Stimulated activated naive CD8-positive, alpha-beta T cell treated with anti-CD3 and anti-CD28 coated beads, Interleukin-15, Interleukin-2, amounts not matched to agents 100 U/mL and 50 U/mL, for 24 hours (primary cell): ENCODE measurements at regions not wholly inside any gene's neighbourhood (a gene's known extent, or its start where the extent isn't known, plus 50 kb on each side); places are given as distances from the start of the nearest gene placed in this dataset.
"Not testable (repeated sequence)": the region's sequence is repeated elsewhere in the genome, so short reads cannot be mapped to it uniquely, and the experiment has no call there.

Source experiments
- ATAC-seq: fragments of 150-1000 bp; cut with Tn5 transposase; one replicate; pipeline ENCODE4 v1.10.0; 2021
- DNase-seq: peaks from one replicate; pipeline ENCODE4 v3.0.0; 2021

DNA sequence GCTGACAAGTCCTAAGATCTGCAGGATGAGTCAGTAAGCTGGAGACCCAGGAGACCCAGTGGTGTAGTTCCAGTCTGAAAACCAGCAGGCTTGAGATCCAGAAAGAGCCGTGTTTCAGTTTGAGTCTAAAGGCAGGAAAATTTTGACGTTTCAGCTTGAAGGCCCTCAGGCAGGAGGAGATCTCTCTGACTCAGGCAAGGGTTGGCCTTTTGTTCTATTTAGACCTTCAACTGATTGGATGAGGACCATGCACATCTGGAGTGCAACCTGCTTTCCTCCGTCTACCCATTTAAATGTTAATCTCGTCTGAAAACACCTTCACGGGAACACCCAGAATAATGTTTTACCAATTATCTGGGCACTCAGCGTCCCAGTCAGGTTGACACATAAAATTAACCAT, 69.5 kb downstream of the NPIPA7 start:
- not testable (repeated sequence) for DNase-seq, ATAC-seq

DNA sequence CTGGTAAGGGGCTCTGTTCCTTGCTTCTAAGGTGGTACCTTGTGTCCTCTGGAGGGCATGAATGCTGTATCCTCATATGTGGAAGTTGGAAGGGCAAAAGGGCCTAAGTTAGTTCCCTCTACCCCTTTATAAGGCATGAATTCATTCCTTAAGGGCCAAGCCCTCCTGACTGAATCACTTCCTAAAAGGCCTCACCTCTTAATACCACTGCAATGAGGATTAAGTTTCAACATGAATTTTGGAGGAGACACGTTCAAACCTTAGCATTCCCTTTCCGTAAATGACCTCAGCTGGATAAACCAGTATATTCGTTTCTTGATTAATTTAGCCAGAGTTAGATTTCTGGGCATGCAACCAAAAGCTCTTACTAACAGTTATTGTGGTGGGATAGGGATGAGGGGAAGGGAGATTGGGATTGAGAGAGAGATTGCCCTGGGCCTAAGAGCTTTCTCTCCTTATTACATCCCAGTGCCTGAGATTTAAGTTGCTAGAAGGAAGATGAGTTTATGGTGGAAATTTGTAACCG, 70.8 kb downstream of the NPIPA7 start:
- not testable (repeated sequence) for ATAC-seq, DNase-seq

DNA sequence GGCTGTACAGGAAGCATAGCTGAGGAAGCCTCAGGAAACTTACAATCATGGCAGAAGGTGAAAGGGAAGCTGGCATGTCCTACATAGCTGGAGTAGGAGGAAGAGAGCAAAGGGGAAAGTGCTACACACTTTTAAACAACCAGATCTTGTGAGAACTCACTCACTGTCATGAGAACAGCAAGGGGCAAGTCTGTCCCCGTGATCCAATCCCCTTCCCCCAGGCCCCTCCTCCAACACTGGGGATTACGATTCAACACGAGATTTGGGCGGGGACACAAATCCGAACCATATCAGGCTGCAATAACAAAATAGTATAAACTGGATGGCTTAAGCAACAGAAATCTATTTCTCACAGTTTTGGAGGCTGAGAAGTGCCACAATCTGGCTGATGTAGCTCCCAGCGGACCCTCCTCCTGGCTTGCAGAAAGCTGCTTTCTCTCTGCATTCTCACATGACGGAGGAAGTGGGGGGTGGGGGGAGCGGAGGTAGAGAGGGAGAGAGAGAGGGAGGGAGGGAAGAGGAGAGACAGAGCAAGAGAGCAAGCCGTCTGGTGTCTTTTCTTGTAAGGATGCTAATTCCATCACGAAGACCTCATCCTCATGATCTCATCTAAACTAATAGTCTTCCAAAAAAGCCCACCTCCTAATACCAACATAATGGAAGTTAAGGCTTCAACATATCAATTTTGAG, 72.9 kb downstream of the NPIPA7 start:
- ATAC-seq, DNase-seq: not testable (repeated sequence)

DNA sequence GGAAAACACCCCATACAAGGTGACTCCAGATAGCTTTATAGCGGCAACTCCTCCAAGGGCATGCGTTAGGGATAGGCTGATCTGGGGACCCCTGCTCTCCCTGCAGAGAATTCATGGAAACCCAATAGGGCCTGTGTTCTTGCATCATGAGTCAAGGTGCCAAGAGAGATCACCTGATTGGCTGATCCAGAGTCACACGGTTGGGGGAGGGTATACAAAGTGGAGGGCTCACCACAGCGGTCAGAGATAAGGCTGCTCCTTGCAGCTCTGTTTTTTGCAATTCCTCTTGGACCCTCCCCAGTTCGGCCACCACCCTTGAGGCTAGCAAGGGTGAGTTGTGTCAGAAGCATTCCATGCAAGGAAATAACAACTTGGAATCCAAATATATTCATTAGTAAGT, 79.6 kb downstream of the NPIPA7 start:
- DNase-seq, ATAC-seq: not testable (repeated sequence)

DNA sequence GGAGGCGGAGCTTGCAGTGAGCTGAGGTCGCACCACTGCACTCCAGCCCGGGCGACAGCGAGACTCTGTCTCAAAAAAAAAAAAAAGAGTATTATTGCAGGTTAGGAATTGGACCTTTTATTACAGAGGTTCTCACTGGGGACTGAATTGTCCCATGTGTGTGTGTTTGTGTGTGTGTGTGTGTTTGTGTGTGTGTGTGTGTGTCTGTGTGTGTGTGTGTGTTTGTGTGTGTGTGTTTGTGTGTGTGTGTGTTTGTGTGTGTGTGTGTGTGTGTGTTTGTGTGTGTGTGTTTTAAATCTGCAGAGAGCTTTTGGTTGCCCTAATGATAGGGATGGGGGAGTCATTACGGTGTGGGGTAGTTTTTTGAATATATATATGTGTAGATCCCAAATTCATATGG, 84.9 kb downstream of the NPIPA7 start:
- not testable (repeated sequence) for DNase-seq, ATAC-seq

DNA sequence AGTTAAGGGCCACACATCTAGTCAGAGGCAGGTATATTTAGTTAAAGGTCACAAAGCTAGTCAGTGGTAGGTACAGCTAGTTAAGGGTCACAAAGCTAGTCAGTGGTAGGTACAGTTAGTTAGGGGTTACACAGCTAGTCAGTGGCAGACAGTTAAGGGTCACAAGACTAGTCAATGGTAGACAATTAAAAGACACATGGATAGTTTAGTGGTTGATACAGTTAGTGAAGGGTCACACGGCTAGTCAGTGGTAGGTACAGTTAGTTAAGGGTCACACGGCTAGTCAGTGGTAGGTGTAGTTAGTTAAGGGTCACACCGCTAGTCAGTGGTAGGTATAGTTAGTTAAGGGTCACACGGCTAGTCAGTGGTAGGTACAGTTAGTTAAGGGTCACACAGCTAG, 110.0 kb downstream of the NPIPA7 start:
- not testable (repeated sequence) for ATAC-seq, DNase-seq

DNA sequence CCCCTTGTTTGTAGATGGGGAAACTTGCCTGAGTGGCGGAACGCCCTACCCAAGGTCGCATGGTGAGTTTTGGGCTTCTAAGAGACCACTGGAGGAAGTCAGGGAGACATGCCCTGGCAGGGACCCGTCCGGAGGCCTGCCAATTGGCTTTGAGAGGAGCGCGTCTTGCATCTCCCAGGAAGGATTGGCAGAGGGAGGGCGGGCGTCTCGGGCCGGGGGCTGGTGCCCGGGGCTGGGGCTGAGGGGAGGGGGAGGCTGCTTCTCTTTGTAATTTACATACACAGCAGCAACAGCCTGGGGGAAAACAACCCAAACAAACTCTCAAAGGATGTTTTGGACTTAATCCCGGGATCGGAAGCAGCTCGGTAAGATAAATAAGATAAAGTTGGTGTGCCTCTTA, 110.5 kb downstream of the NPIPA7 start:
- ATAC-seq, DNase-seq: not testable (repeated sequence)

DNA sequence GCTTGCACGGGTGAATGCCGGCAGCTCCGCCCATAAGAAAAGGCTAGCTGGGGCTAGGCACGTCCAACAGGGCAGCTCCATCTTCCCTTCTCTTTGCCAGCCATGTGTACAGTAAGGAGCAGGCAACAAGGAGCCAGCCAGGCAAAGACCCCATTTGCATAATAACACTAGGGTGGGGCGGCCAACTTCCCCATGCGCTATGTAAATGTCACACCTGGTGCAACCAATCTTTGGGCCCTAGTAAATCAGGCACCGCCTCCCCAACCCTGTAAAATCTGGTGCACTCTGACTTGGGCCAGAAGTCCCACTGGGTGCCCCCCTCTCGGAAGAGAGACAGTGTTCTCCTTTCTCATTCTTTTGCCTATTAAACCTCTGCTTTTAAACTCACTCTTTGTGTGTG, 115.2 kb downstream of the NPIPA7 start:
- not testable (repeated sequence) for ATAC-seq, DNase-seq

DNA sequence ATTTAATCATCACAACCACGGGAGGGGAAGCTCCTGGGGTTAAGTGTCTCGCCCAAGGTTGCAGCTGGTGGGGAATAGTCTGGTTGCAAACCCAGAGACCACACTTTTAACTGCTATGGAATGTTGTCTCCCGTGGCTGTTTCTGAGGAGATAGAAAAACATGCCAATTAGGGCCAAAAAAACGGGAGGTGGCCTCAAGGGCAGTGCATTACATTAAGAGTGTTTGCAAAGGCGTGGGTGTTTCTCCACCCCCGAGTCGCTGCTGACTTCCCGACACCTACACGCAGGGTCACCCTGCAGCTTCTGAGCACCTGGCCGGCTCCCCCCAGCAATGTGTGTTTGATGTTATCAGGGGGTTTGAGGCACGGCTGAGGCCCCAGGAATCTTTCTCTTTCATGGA, 116.1 kb downstream of the NPIPA7 start:
- not testable (repeated sequence) for DNase-seq, ATAC-seq

DNA sequence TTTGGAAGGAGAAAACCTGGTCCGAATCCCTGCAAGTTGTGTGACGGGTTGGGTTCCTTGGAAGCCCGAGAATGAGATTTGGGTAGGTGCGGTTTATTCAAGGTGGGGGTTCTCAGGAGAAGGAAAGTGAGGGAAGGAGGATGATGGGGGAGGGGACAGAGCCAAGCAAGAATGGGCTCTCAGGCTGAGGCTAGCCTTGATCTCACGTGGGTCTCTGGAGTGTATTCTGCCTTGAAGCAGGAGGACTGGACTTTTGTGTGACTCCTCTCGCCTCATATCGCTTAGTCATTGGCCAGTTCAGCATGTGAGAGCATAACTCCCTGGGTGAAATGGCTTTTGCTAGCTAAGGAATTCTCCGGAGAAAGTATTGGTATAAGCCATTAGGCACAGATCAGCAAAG, 120.9 kb downstream of the NPIPA7 start:
- DNase-seq, ATAC-seq: not testable (repeated sequence)

DNA sequence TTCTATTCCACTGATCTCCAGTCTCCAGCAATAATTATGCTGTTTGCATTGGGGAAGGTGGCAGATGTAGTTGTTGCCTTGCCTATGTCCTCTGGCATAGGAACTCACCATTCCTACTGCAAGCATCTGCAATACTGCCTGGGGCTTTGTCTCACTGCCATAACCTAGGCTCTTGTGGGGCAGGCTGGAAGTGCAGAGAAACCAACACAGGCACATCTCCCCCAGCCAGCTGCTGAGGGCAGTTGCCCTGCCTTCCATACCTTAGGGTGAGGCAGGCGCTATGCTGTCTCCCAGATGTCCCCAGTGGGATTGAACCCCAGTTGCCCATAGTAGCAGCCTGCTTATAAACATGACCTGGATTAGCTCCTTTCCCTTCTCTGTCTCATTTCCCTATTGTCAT, 128.1 kb downstream of the NPIPA7 start:
- DNase-seq, ATAC-seq: not testable (repeated sequence)

DNA sequence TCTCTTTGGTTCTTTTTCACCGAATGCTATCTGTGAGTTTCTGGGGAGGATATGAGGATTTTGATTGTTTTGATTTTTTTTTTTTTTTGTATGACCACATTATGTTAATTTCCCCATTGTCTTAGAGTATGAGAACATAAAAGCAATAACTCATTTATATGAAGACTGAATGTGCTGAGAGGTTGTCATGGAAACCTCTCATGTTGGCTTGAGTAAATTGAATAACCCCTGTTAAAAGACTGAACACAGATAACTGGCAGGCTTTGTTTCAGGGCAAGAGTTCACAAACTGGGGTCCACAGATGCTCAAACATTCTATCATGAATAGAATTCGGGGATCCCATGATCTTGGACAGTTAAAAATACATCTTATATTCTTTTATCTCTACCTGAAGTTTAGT, 129.4 kb downstream of the NPIPA7 start:
- not testable (repeated sequence) for DNase-seq, ATAC-seq

DNA sequence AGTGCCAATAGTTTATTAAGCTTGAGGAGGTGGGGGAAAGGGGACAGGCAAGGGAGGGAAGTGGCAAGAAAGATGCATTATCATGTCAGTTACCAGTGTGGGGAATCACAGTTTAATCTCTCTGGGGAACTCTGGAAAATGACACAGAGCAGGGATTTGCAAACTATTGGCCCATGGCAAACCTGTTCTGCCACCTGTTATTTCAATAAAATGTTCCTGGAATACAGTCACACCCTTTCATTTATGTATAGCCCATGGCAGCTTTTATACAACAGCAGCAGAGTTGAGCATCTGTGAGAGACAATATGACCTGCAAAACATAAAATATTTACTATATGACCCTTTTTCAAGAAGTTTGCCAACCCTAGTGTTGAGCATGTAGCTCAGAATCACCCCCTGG, 140.5 kb downstream of the NPIPA7 start:
- DNase-seq, ATAC-seq: not testable (repeated sequence)

DNA sequence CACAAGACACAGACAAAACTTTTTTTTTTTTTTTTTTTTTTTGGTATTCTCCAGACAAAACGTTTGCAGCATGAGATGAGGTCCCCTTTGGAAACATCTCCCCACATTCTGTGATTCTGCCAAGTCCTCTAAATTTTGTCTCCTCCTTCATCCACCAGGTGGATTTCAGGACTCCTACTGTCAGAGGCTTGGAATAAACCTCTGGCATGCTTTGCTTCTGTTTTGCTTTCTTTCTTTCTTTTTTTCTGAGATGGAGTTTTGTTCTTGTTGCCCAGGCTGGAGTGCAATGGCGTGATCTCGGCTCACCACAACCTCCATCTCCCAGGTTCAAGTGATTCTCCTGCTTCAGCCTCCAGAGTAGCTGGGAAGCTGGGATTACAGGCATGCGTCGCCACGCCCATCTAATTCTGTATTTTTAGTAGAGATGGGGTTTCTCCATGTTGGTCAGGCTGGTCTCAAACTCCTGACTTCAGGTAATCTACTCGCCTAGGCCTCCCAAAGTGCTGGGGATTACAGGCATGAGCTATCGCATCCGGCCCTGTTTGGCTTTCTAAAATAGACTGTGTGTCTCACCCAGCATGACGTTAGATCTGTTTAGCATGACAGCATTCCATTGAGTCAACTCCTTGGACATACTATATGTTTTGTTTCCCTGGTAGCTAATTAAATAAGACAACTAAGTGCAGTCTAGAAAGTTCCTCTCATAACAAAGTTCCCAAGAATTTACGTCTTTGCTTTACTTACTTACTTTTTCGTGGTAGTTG, 142.5 kb downstream of the NPIPA7 start:
- ATAC-seq, result not testable (repeated sequence)

DNA sequence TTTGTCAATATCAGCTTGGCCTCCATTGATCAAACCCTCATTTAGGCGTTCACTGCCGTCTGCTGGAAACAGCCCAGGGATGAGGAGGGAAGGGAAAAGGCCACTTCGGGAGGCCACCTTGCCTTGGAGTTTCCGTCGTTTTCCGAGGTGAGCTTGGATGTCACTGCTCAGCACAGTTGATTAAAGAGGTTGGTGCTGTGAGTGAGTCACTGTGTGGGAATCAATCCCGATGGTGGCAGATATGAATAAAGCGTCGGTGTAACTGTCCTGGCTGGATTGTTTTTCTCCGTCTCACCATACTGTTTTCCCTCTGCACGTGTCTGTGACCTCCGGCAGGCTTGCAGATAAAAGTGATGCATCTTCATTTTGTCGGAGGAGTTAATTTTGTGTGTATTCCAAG, 148.1 kb downstream of the NPIPA7 start:
- not testable (repeated sequence) for DNase-seq, ATAC-seq

More for the DNA sequence above, 142.5 kb downstream of the NPIPA7 start:
- DNase-seq, result not testable (repeated sequence)

DNA sequence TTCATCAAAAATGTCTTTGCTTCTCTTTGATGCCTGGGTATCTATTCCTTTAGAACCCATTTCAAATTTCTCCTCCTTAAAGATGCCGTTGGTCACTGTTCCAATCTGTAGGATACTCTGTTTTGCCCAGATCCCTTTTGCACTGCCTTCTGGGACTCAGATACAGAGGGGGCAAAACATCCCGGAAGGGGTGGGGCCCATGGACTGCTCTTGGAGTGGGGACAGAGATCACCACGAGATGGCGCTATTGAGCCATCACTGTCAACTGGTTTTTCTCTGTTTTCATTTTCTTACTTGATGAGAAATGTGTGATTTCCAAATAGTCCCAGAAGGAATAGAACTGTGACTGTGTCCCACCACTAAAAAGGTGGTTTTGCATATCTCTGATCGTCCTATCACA, 151.8 kb downstream of the NPIPA7 start:
- DNase-seq, ATAC-seq: not testable (repeated sequence)

DNA sequence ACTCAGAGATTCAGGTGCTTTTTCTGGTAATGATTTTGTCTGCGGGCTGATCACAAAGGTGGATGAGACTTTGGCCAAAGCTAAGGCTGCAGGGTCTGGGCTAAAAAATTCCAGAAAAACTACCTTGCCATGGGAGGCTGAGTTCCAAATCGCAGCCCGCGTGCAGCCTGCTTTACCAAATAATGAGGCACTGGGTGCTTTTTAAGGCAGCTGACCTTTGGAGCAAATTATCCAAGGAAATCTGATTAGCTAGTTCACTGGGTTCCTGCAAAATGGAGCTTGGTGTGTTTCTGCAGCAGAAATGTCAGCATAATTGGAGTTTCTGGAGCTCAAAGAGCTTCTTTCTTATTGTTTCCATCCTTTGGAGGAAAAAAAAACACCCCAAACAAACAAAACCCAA, 156.6 kb downstream of the NPIPA7 start:
- ATAC-seq, DNase-seq: not testable (repeated sequence)

DNA sequence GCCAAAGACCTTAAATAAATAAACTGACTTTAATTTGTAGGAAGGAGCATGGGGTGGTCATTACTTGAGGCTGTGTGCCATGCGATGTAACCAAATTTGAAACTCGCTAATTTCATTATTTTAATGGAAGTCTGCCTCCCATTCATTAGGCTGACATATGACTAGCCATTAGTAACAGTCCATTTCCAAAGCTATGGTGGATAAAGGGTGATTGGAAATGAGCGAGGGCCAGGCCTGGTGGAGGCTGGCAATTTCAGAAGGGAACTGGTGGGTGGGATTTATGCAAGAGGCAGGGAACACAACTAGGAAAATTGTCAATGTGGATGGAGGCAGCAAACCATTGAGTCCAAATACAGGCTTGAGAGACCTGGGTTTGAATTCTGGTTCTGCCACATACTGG, 157.2 kb downstream of the NPIPA7 start:
- not testable (repeated sequence) for DNase-seq, ATAC-seq

DNA sequence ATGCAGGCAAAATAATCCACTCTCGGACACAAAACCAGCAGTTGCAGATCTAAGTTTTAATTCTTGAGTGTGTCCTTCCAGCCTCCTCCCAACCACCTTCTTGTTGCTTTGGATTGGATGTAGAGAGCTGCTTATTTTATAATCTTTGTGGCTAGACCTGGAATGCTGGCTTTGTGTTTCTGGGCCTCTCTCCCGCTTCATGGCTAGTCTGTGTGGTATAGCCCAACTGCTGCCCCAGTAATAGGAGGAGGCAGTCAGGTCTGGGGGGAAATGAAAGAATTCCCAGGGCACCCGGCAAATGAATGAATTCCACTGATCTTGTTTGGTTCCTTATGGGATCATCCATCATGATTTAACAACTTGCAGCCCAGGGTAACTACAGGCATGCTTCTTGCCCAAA, 170.8 kb downstream of the NPIPA7 start:
- ATAC-seq, DNase-seq: not testable (repeated sequence)

DNA sequence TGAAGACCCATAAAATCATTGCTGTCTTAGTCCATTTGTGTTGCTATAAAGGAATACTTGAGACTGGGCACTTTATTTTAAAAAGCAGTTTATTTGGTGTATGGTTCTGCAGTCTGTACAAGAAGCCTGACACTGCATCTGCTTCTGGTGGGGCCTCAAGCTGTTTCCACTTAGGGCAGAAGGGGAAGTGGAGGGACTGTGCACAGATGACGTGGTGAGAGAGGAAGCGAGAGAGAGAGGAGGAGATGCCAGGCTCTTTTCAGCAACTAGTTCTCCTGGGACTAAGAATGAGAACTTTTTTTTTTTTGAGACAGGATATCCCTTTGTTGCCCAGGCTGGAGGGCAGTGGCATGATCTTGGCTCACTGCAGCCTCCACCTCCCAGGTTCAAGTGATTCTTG, 171.9 kb downstream of the NPIPA7 start:
- not testable (repeated sequence) for ATAC-seq, DNase-seq

DNA sequence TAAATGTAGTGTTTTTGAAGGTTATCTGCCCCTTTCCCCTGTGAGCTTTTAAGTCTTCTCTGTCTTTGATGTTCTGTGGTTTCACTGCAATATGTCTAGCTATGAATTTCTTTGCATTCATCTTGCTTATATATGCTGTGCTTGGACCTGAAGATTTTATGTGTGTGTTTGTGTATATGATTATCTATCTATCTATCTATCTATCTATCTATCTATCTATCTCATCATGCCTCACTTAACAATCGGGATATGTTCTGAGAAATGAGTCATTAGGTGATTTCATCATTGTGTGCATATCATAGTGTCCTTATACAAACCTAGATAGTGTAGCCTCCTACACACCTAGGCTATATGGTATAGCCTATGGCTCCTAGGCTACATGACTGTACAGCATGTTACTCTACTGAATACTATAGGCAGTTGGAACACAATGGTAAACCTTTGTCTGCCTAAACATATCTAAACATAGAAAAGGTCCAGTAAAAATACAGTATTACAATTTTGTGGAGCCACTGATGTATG, 173.9 kb downstream of the NPIPA7 start:
- DNase-seq, result not testable (repeated sequence)
- ATAC-seq, result peak; percentile 23

DNA sequence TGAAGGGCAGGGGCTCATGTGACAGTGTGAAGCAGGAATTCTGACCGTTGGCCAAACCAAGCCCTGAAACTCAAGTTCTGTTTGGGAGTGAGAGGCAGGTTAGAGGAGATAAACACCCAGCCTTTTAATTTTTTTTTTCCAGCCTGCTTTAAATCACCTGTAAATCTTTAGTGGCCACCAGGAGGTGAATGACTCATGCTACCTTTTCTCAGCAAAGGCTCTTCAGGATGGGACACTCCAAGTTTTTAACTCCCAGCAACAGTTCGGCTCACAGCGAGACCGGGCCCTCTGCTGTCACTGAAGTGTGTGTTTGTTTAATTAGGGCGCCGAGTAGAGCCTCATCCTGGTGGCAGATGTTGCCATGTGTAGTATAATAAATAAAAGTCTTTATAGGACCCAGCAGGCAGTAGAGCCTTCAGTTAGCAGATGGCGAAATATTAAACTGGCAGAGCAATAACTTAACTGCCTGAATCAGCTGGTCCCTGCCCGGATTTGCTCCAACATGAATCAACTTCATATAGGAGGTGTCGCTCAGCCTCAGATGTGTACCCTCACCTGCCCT, 180.3 kb downstream of the NPIPA7 start:
- not testable (repeated sequence) for ATAC-seq, DNase-seq
